ENCODE measurements at regions not wholly inside any gene's neighbourhood (a gene's known extent, or its start where the extent isn't known, plus 50 kb on each side); places are given as distances from the start of the nearest gene placed in this dataset.

GRCh38 chr2:55103046-55103445 is 52.8 kb upstream of the RTN4 start:
- Histone ChIP-seq H3K4me2 (ENCODE audit: extremely low read depth, insufficient read depth, low read length) (no peak overlapping the region), H3K4me3 (replicated peaks in 1 of 4; ENCODE audit: control extremely low read depth in 1 of 4, insufficient read depth in 1 of 4, low read depth in 3 of 4, low read length in 4 of 4) (no peak overlapping the region), H3K27me3 (ENCODE audit: control insufficient read depth, insufficient read depth, low read length) (no peaks in the 10 kb centered on the region), H3K27ac (ENCODE audit: insufficient read depth, low read length) (no peak overlapping the region), H2AFZ (ENCODE audit: low read length) (no peak overlapping the region), H3K79me2 (ENCODE audit: control insufficient read depth, insufficient read depth, low read length) (no peaks in the 10 kb centered on the region), H3K9me3 (ENCODE audit: control insufficient read depth, insufficient read depth, low read depth, low read length) (no peaks in the 10 kb centered on the region), H4K20me1 (ENCODE audit: control insufficient read depth, extremely low read depth, insufficient read depth, low read length) (no peaks in the 10 kb centered on the region), H3K4me1 (ENCODE audit: control insufficient read depth, extremely low read depth, insufficient read depth, low read length) (peaks cover 25% of the 10 kb centered on the region), H3K9ac (ENCODE audit: insufficient read depth, low read length) (no peak overlapping the region), H3K36me3 (ENCODE audit: control insufficient read depth, insufficient read depth, low read length) (no peaks in the 10 kb centered on the region)
- DNase-seq (ENCODE audit: low read depth in 2 of 2): no peak
- no peak for TF ChIP-seq CTCF (conservative IDR thresholded peaks at IDR 0.05 in 1 of 2, IDR thresholded peaks at IDR 0.05 in 1 of 2; ENCODE audit: low read depth in 1 of 2, low read length in 2 of 2)
- TF ChIP-seq EZH2 (IDR thresholded peaks at IDR 0.05; ENCODE audit: low read length, missing control alignments): no peak

GRCh38 chr2:55102056-55102812 is 52.0 kb upstream of the RTN4 start:
- no peaks in the 10 kb centered on the region for H4K20me1 ChIP-seq (ENCODE audit: control insufficient read depth, extremely low read depth, insufficient read depth, low read length)
- no peak overlapping the region for H3K9ac ChIP-seq (ENCODE audit: insufficient read depth, low read length)
- no peak for TF ChIP-seq EZH2 (IDR thresholded peaks at IDR 0.05; ENCODE audit: low read length, missing control alignments)
- no peak for TF ChIP-seq CTCF (conservative IDR thresholded peaks at IDR 0.05 in 1 of 2, IDR thresholded peaks at IDR 0.05 in 1 of 2; ENCODE audit: low read depth in 1 of 2, low read length in 2 of 2)
- H3K4me1 ChIP-seq (ENCODE audit: control insufficient read depth, extremely low read depth, insufficient read depth, low read length): peaks cover 25% of the 10 kb centered on the region
- H3K4me2 ChIP-seq (ENCODE audit: extremely low read depth, insufficient read depth, low read length): peak overlapping the region; percentile 30
- H3K9me3 ChIP-seq (ENCODE audit: control insufficient read depth, insufficient read depth, low read depth, low read length): no peaks in the 10 kb centered on the region
- peak; percentile 89 to 96 for DNase-seq (ENCODE audit: low read depth in 2 of 2)
- H3K27ac ChIP-seq (ENCODE audit: insufficient read depth, low read length): peak overlapping the region; percentile 92
- no peaks in the 10 kb centered on the region for H3K36me3 ChIP-seq (ENCODE audit: control insufficient read depth, insufficient read depth, low read length)
- H3K27me3 ChIP-seq (ENCODE audit: control insufficient read depth, insufficient read depth, low read length): no peaks in the 10 kb centered on the region
- H3K79me2 ChIP-seq (ENCODE audit: control insufficient read depth, insufficient read depth, low read length): no peaks in the 10 kb centered on the region
- H2AFZ ChIP-seq (ENCODE audit: low read length): no peak overlapping the region
- H3K4me3 ChIP-seq (replicated peaks in 1 of 4; ENCODE audit: control extremely low read depth in 1 of 4, insufficient read depth in 1 of 4, low read depth in 3 of 4, low read length in 4 of 4): no peak overlapping the region

- Histone ChIP-seq H3K36me3 (ENCODE audit: control insufficient read depth, insufficient read depth, low read length) (no peaks in the 10 kb centered on the region), H3K9me3 (ENCODE audit: control insufficient read depth, insufficient read depth, low read depth, low read length) (no peaks in the 10 kb centered on the region), H3K4me3 (replicated peaks in 1 of 4; ENCODE audit: control extremely low read depth in 1 of 4, insufficient read depth in 1 of 4, low read depth in 3 of 4, low read length in 4 of 4) (peak overlapping the region in 1 of 4 experiments; percentile 7), H3K4me2 (ENCODE audit: extremely low read depth, insufficient read depth, low read length) (peak overlapping the region; percentile 30), H3K9ac (ENCODE audit: insufficient read depth, low read length) (no peak overlapping the region), H3K4me1 (ENCODE audit: control insufficient read depth, extremely low read depth, insufficient read depth, low read length) (peaks cover 28% of the 10 kb centered on the region), H3K27ac (ENCODE audit: insufficient read depth, low read length) (peak overlapping the region; percentile 92), H2AFZ (ENCODE audit: low read length) (no peak overlapping the region), H3K79me2 (ENCODE audit: control insufficient read depth, insufficient read depth, low read length) (no peaks in the 10 kb centered on the region), H3K27me3 (ENCODE audit: control insufficient read depth, insufficient read depth, low read length) (no peaks in the 10 kb centered on the region), H4K20me1 (ENCODE audit: control insufficient read depth, extremely low read depth, insufficient read depth, low read length) (no peaks in the 10 kb centered on the region)
- no peak for DNase-seq (ENCODE audit: low read depth in 2 of 2)
- TF ChIP-seq EZH2 (IDR thresholded peaks at IDR 0.05; ENCODE audit: low read length, missing control alignments): no peak
- TF ChIP-seq CTCF (conservative IDR thresholded peaks at IDR 0.05 in 1 of 2, IDR thresholded peaks at IDR 0.05 in 1 of 2; ENCODE audit: low read depth in 1 of 2, low read length in 2 of 2): no peak
These were observed 51.2 kb upstream of the RTN4 start for GRCh38 chr2:55101466-55101865.
